ENCODE measurements at regions not wholly inside any gene's neighbourhood (a gene's known extent, or its start where the extent isn't known, plus 50 kb on each side); places are given as distances from the start of the nearest gene placed in this dataset.
"Not testable (repeated sequence)": the region's sequence is repeated elsewhere in the genome, so short reads cannot be mapped to it uniquely, and the experiment has no call there.

GRCh38 chr6:169978615-169979161 is 227.3 kb downstream of the ERMARD start:
- no peak for DNase-seq (ENCODE audit: low spot score)

GRCh38 chr6:169977434-169978265 is 226.2 kb downstream of the ERMARD start:
- no peak for DNase-seq (ENCODE audit: low spot score)

GRCh38 chr6:169976301-169977081 is 225.1 kb downstream of the ERMARD start:
- DNase-seq (ENCODE audit: low spot score), result no peak

GRCh38 chr6:169975701-169976100 is 224.3 kb downstream of the ERMARD start:
- DNase-seq (ENCODE audit: low spot score), result no peak

- DNase-seq (ENCODE audit: low spot score), result no peak
These were observed 223.9 kb downstream of the ERMARD start for GRCh38 chr6:169975286-169975685.

GRCh38 chr6:169974663-169975062 is 223.2 kb downstream of the ERMARD start:
- DNase-seq (ENCODE audit: low spot score), result no peak

- DNase-seq (ENCODE audit: low spot score), result not testable (repeated sequence)
These were observed 222.4 kb downstream of the ERMARD start for GRCh38 chr6:169973588-169974467.

- DNase-seq (ENCODE audit: low spot score), result no peak
These were observed 221.3 kb downstream of the ERMARD start for GRCh38 chr6:169972736-169973135.

GRCh38 chr6:169972101-169972651 is 220.8 kb downstream of the ERMARD start:
- DNase-seq (ENCODE audit: low spot score), result no peak

- DNase-seq (ENCODE audit: low spot score), result no peak
These were observed 219.8 kb downstream of the ERMARD start for GRCh38 chr6:169971081-169971861.

GRCh38 chr6:169970306-169970988 is 219.0 kb downstream of the ERMARD start:
- no peak for DNase-seq (ENCODE audit: low spot score)

GRCh38 chr6:169969372-169970099 is 218.1 kb downstream of the ERMARD start:
- DNase-seq (ENCODE audit: low spot score), result no peak

GRCh38 chr6:169968541-169969270 is 217.3 kb downstream of the ERMARD start:
- DNase-seq (ENCODE audit: low spot score), result no peak

- no peak for DNase-seq (ENCODE audit: low spot score)
These were observed 216.3 kb downstream of the ERMARD start for GRCh38 chr6:169967687-169968086.

GRCh38 chr6:169966312-169967181 is 215.1 kb downstream of the ERMARD start:
- no peak for DNase-seq (ENCODE audit: low spot score)

GRCh38 chr6:169965657-169966311 is 214.4 kb downstream of the ERMARD start:
- no peak for DNase-seq (ENCODE audit: low spot score)

- no peak for DNase-seq (ENCODE audit: low spot score)
These were observed 213.8 kb downstream of the ERMARD start for GRCh38 chr6:169965239-169965638.

Data from CD4-positive, alpha-beta T cell treated with Interleukin-15 for 4 hours (primary cell).